ENCODE measurements at regions not wholly inside any gene's neighbourhood (a gene's known extent, or its start where the extent isn't known, plus 50 kb on each side); places are given as distances from the start of the nearest gene placed in this dataset.

- BruUV-seq (replicated peaks), result no TSS peak
- CTCF ChIA-PET (ENCODE audit: unreplicated experiment), result no interaction called here
- Histone ChIP-seq H4K20me1 (ENCODE audit: insufficient read depth, low read length) (no peaks in the 10 kb centered on the region), H3K27ac (ENCODE audit: low read depth, low read length, poor library complexity, severe bottlenecking) (no peak overlapping the region), H3K4me3 (ENCODE audit: low read depth, low read length, poor library complexity, severe bottlenecking) (no peak overlapping the region), H3K36me3 (ENCODE audit: insufficient read depth, low read length) (no peaks in the 10 kb centered on the region), H3K4me2 (ENCODE audit: low read length) (no peak overlapping the region), H3K9me2 (ENCODE audit: insufficient read depth, low read length) (no peaks in the 10 kb centered on the region), H3K9me3 (ENCODE audit: low read length) (no peaks in the 10 kb centered on the region), H3K4me1 (ENCODE audit: insufficient read depth, low read length, poor library complexity, severe bottlenecking) (no peaks in the 10 kb centered on the region), H2AFZ (ENCODE audit: low read length) (no peak overlapping the region), H3K79me2 (ENCODE audit: insufficient read depth, low read depth, low read length) (no peaks in the 10 kb centered on the region)
- POLR2A ChIA-PET, result no interaction called here
- intact Hi-C loops (cut with micrococcal nuclease; ENCODE audit: unreplicated experiment), result no loop called here
- no peak for DNase-seq (ENCODE audit: low spot score)
- no peak for TF ChIP-seq CTCF (conservative IDR thresholded peaks at IDR 0.05; ENCODE audit: low read length)
- TF ChIP-seq EZH2phosphoT487 (IDR thresholded peaks at IDR 0.05; ENCODE audit: borderline replicate concordance, low read depth, low read length), result no peak
Measured at GRCh38 chr5:103674739-103675138, 112.2 kb upstream of the NUDT12 start.

GRCh38 chr5:103674251-103674650 lies 111.7 kb upstream of the NUDT12 start:
- no peak overlapping the region for H3K4me3 ChIP-seq (ENCODE audit: low read depth, low read length, poor library complexity, severe bottlenecking)
- intact Hi-C loops (cut with micrococcal nuclease; ENCODE audit: unreplicated experiment), result no loop called here
- no peaks in the 10 kb centered on the region for H4K20me1 ChIP-seq (ENCODE audit: insufficient read depth, low read length)
- no TSS peak for BruUV-seq (replicated peaks)
- H3K79me2 ChIP-seq (ENCODE audit: insufficient read depth, low read depth, low read length), result no peaks in the 10 kb centered on the region
- no peak overlapping the region for H2AFZ ChIP-seq (ENCODE audit: low read length)
- ChIA-PET POLR2A (no interaction called here), CTCF (ENCODE audit: unreplicated experiment) (no interaction called here)
- H3K9me3 ChIP-seq (ENCODE audit: low read length), result no peaks in the 10 kb centered on the region
- no peak overlapping the region for H3K27ac ChIP-seq (ENCODE audit: low read depth, low read length, poor library complexity, severe bottlenecking)
- no peak for TF ChIP-seq EZH2phosphoT487 (IDR thresholded peaks at IDR 0.05; ENCODE audit: borderline replicate concordance, low read depth, low read length)
- no peak for TF ChIP-seq CTCF (conservative IDR thresholded peaks at IDR 0.05; ENCODE audit: low read length)
- no peak for DNase-seq (ENCODE audit: low spot score)
- no peak overlapping the region for H3K4me2 ChIP-seq (ENCODE audit: low read length)
- no peaks in the 10 kb centered on the region for H3K36me3 ChIP-seq (ENCODE audit: insufficient read depth, low read length)
- no peaks in the 10 kb centered on the region for H3K4me1 ChIP-seq (ENCODE audit: insufficient read depth, low read length, poor library complexity, severe bottlenecking)
- no peaks in the 10 kb centered on the region for H3K9me2 ChIP-seq (ENCODE audit: insufficient read depth, low read length)

GRCh38 chr5:103669615-103670014 lies 107.0 kb upstream of the NUDT12 start:
- Histone ChIP-seq H3K4me3 (ENCODE audit: low read depth, low read length, poor library complexity, severe bottlenecking) (no peak overlapping the region), H3K9me2 (ENCODE audit: insufficient read depth, low read length) (no peaks in the 10 kb centered on the region), H3K36me3 (ENCODE audit: insufficient read depth, low read length) (no peaks in the 10 kb centered on the region), H3K4me2 (ENCODE audit: low read length) (no peak overlapping the region), H4K20me1 (ENCODE audit: insufficient read depth, low read length) (no peaks in the 10 kb centered on the region), H2AFZ (ENCODE audit: low read length) (no peak overlapping the region), H3K9me3 (ENCODE audit: low read length) (no peaks in the 10 kb centered on the region), H3K79me2 (ENCODE audit: insufficient read depth, low read depth, low read length) (no peaks in the 10 kb centered on the region), H3K27ac (ENCODE audit: low read depth, low read length, poor library complexity, severe bottlenecking) (no peak overlapping the region), H3K4me1 (ENCODE audit: insufficient read depth, low read length, poor library complexity, severe bottlenecking) (no peaks in the 10 kb centered on the region)
- no peak for DNase-seq (ENCODE audit: low spot score)
- no peak for TF ChIP-seq CTCF (conservative IDR thresholded peaks at IDR 0.05; ENCODE audit: low read length)
- no peak for TF ChIP-seq EZH2phosphoT487 (IDR thresholded peaks at IDR 0.05; ENCODE audit: borderline replicate concordance, low read depth, low read length)
- POLR2A ChIA-PET, result no interaction called here
- intact Hi-C loops (cut with micrococcal nuclease; ENCODE audit: unreplicated experiment), result no loop called here
- CTCF ChIA-PET (ENCODE audit: unreplicated experiment), result no interaction called here
- no TSS peak for BruUV-seq (replicated peaks)
